ENCODE measurements at regions not wholly inside any gene's neighbourhood (a gene's known extent, or its start where the extent isn't known, plus 50 kb on each side); places are given as distances from the start of the nearest gene placed in this dataset.

DNA sequence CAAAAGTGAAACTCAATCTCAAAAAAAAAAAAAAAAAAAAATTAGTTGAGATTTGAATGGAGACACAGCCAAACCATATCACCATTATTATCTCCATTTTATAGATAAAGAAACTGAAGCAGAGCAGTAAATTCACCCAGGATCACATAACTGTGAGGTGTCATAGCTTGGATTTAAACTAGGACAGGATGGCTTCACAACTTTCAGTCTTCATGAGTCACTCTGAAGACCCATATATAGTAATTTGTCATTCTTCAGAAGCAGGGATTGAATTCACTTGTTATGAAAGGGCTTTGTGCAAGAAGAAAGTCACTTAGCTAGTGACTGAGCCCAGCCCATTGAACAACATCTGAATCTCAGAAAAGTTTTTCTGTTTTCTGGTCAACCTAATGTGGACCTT, 60.5 kb upstream of the LRIG1 start:
- no peaks in the 10 kb centered on the region for H3K36me3 ChIP-seq
- no peak for DNase-seq (ENCODE audit: low spot score in 2 of 2)
- H3K27ac ChIP-seq: no peak overlapping the region
- no peak for TF ChIP-seq POLR2A (IDR thresholded peaks at IDR 0.05)
- TF ChIP-seq EP300 (IDR thresholded peaks at IDR 0.05): no peak
- no peak for TF ChIP-seq CTCF (IDR thresholded peaks at IDR 0.05)
- no peaks in the 10 kb centered on the region for H3K27me3 ChIP-seq
- H3K4me3 ChIP-seq: no peak overlapping the region
- no peaks in the 10 kb centered on the region for H3K4me1 ChIP-seq
- H3K9me3 ChIP-seq: peaks cover 0 to 5% (median 0%) of the 10 kb centered on the region in 4 donors

DNA sequence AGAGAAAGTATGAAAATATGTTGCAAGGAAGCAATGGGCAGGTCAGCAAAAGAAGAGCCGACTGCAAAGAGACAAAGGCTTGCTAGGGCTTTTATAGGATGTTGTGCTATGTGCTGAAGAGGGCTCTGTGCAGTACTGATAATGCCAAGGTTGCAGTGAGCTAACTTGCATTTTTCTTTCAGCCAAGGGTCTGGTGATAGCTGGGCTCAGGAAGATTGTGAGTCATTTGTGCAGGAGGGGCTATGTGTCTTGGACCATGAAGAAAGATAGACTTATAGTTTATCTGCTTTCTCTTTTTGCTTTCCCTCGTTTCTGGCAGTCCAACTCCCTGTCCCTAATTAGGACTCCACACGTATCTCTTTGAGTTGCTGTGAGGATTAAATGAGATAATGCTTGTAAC, 64.5 kb upstream of the LRIG1 start:
- TF ChIP-seq POLR2A (IDR thresholded peaks at IDR 0.05) (no peak), EP300 (IDR thresholded peaks at IDR 0.05) (no peak), CTCF (IDR thresholded peaks at IDR 0.05) (no peak)
- 80 to 82% methylated on average over 3 of the region's 3 CpGs for WGBS, 2 donors
- H3K27ac ChIP-seq: no peak overlapping the region
- no peak overlapping the region for H3K4me3 ChIP-seq
- no peaks in the 10 kb centered on the region for H3K4me1 ChIP-seq
- no peaks in the 10 kb centered on the region for H3K27me3 ChIP-seq
- no peaks in the 10 kb centered on the region for H3K9me3 ChIP-seq
- no peak for DNase-seq (ENCODE audit: low spot score in 2 of 2)
- no peaks in the 10 kb centered on the region for H3K36me3 ChIP-seq

- no peak overlapping the region for H3K4me3 ChIP-seq
- no peaks in the 10 kb centered on the region for H3K27me3 ChIP-seq
- WGBS, 2 donors: 70 to 71% methylated on average over 2 of the region's 2 CpGs
- H3K4me1 ChIP-seq: no peaks in the 10 kb centered on the region
- no peak overlapping the region for H3K27ac ChIP-seq
- no peaks in the 10 kb centered on the region for H3K36me3 ChIP-seq
- no peak for TF ChIP-seq POLR2A (IDR thresholded peaks at IDR 0.05)
- TF ChIP-seq EP300 (IDR thresholded peaks at IDR 0.05): no peak
- TF ChIP-seq CTCF (IDR thresholded peaks at IDR 0.05): no peak
- H3K9me3 ChIP-seq: no peaks in the 10 kb centered on the region
- no peak for DNase-seq (ENCODE audit: low spot score in 2 of 2)
Observed at GRCh38 chr3:66567077-66567476, 66.3 kb upstream of the LRIG1 start.

DNA sequence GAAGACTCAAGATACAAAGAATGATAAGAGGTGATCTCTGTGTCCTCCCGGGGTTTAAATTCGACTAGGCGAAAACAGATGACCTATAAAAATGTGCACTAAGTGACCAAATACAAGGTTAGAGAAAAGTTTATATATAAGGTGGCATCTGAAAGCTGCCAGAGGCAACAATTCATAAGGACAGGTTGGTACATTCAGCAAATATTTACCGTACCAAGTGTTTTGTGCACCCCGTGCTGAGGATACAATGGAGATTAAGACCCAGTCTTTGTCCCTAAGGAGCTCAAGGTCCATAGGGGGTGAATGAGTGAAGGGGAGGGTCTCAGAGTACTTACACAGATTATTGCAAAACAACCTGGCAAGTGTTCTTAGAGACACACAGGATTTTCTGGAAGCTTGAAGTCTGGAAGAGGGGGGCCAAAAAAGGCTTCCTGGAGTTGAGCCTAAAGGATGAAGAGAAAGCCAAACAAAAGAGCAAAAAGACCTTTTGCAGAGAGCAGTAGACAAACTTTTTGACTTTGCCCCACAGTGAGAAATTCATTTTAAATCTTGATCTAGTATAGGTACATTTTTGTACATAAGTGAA, 71.4 kb upstream of the LRIG1 start:
- Histone ChIP-seq H3K4me3 (no peak overlapping the region), H3K27me3 (no peaks in the 10 kb centered on the region), H3K27ac (no peak overlapping the region), H3K9me3 (no peaks in the 10 kb centered on the region), H3K4me1 (peaks cover 0 to 6% (median 0%) of the 10 kb centered on the region in 4 donors), H3K36me3 (no peaks in the 10 kb centered on the region)
- DNase-seq (ENCODE audit: low spot score in 2 of 2): no peak
- TF ChIP-seq EP300 (IDR thresholded peaks at IDR 0.05): no peak
- TF ChIP-seq CTCF (IDR thresholded peaks at IDR 0.05): no peak
- TF ChIP-seq POLR2A (IDR thresholded peaks at IDR 0.05): no peak
- 75 to 78% methylated on average over 5 of the region's 5 CpGs for WGBS, 2 donors

DNA sequence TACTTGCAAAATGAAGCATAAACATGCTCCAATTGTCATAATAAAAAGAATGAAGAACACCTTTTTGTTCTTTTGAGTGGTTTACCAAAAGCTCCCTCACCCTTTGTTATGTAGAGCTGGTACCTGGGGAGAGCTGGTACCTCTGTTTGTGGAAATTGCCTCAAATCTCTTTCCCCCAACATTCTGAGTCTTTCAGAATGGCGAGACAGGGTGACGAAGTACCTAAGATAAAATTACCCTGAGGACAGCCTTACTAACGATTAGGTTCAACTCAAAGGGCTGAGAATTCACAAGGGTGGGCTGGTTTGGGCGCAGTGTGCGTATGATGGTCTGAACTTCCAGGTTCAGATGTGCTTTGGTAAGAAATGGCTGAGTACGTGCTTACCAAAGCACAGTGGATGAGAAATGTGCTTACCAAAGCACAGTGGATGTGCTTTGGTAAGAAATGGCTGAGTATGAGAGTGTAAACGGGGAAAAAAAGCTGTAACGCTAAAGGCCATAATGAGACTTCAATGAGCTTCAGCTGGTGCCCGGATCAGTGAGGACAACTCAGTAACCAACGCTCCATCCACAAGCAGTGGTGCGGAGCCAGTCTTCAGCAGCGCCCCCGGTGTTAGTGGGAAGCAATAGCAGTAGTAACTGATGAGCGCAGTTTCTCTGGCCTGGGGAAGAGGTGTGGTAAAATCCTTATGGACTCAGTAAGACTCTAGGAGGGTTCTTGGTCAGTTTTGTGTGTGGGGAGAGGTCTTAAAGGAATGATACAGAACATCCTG, 72.3 kb upstream of the LRIG1 start:
- no peaks in the 10 kb centered on the region for H3K36me3 ChIP-seq
- peaks cover 0 to 14% (median 0%) of the 10 kb centered on the region in 4 donors for H3K4me1 ChIP-seq
- no peak overlapping the region for H3K27ac ChIP-seq
- no peak overlapping the region for H3K4me3 ChIP-seq
- 76 to 78% methylated on average over 14 of the region's 14 CpGs for WGBS, 2 donors
- H3K27me3 ChIP-seq: no peaks in the 10 kb centered on the region
- no peak for DNase-seq (ENCODE audit: low spot score in 2 of 2)
- no peak for TF ChIP-seq POLR2A (IDR thresholded peaks at IDR 0.05)
- TF ChIP-seq EP300 (IDR thresholded peaks at IDR 0.05): no peak
- no peak for TF ChIP-seq CTCF (IDR thresholded peaks at IDR 0.05)
- no peaks in the 10 kb centered on the region for H3K9me3 ChIP-seq
